HCT116 (cell line): ENCODE measurements at regions not wholly inside any gene's neighbourhood (a gene's known extent, or its start where the extent isn't known, plus 50 kb on each side); places are given as distances from the start of the nearest gene placed in this dataset.

Experiments used
- CTCF ChIP-seq, 3 experiments: fragments of 200-600 bp in 1 of 3; sonication (generic) in 1 of 3; IDR thresholded peaks in 2 of 3; conservative IDR thresholded peaks in 1 of 3; 2 replicates each; pipeline ENCODE4 v1.5.1; 2012 to 2017; ENCODE audit warnings: low read depth in 2 of 3, low read length in 2 of 3, antibody characterized with exemption in 1 of 3, borderline replicate concordance in 1 of 3, control low read depth in 1 of 3, mild to moderate bottlenecking in 1 of 3, mixed read lengths in 1 of 3, mixed run types in 1 of 3, moderate library complexity in 1 of 3; ENCODE audit not compliant: insufficient read depth in 1 of 3
- POLR2A ChIP-seq: IDR thresholded peaks from 2 replicates; pipeline ENCODE4 v1.7.0; 2011; ENCODE audit warnings: borderline replicate concordance; ENCODE audit not compliant: insufficient read depth, insufficient read length; ENCODE audit errors: extremely low read depth
- POLR2AphosphoS5 ChIP-seq: IDR thresholded peaks from 2 replicates; pipeline ENCODE4 v1.6.1; 2011; ENCODE audit warnings: mild to moderate bottlenecking, low read depth, low read length, moderate library complexity
- SRF ChIP-seq: IDR thresholded peaks from 2 replicates; pipeline ENCODE4 v1.6.1; 2012; ENCODE audit warnings: low read depth

GRCh38 chr13:55869648-55870047 is 1271.1 kb upstream of the PRR20A start:
- no peak for TF ChIP-seq SRF
- no peak for TF ChIP-seq POLR2A
- TF ChIP-seq POLR2AphosphoS5, result no peak
- no peak for TF ChIP-seq CTCF (IDR thresholded peaks at IDR 0.05 in 2 of 3, conservative IDR thresholded peaks at IDR 0.05 in 1 of 3; ENCODE audit: borderline replicate concordance in 1 of 3, insufficient read depth in 1 of 3, low read depth in 2 of 3, low read length in 2 of 3)
